ENCODE measurements at regions not wholly inside any gene's neighbourhood (a gene's known extent, or its start where the extent isn't known, plus 50 kb on each side); places are given as distances from the start of the nearest gene placed in this dataset.

DNA sequence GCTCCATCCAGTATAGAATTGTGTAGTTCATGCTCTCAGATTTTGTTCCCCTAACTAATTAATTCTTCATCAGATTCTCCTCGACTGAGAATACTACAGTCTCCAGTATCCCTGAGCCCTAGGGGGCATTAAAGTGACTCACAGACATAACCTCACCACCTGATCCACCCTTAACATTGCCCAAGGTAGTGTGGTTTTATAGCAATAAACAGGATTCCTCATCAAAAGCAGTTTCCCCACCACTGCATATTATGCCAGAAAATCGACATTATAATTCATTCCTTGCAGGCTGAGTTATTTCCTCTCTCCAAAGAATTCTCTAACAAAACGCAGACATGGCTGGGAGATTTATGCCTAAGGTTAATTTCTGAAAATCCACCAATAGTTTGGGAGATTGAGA lies 1402.5 kb upstream of the CELF2 start:
- TF ChIP-seq, protein P1, sequence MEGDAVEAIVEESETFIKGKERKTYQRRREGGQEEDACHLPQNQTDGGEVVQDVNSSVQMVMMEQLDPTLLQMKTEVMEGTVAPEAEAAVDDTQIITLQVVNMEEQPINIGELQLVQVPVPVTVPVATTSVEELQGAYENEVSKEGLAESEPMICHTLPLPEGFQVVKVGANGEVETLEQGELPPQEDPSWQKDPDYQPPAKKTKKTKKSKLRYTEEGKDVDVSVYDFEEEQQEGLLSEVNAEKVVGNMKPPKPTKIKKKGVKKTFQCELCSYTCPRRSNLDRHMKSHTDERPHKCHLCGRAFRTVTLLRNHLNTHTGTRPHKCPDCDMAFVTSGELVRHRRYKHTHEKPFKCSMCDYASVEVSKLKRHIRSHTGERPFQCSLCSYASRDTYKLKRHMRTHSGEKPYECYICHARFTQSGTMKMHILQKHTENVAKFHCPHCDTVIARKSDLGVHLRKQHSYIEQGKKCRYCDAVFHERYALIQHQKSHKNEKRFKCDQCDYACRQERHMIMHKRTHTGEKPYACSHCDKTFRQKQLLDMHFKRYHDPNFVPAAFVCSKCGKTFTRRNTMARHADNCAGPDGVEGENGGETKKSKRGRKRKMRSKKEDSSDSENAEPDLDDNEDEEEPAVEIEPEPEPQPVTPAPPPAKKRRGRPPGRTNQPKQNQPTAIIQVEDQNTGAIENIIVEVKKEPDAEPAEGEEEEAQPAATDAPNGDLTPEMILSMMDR (IDR thresholded peaks at IDR 0.05; ENCODE audit: poor library complexity) = no peak
- TF ChIP-seq EZH2 (IDR thresholded peaks at IDR 0.05; ENCODE audit: borderline replicate concordance) (no peak), EZH2phosphoT487 (IDR thresholded peaks at IDR 0.05; ENCODE audit: low read depth, severe bottlenecking, unreplicated experiment) (no peak)
